KMS-11 (cell line): ENCODE measurements at regions not wholly inside any gene's neighbourhood (a gene's known extent, or its start where the extent isn't known, plus 50 kb on each side); places are given as distances from the start of the nearest gene placed in this dataset.

Experiments
- H2AFZ ChIP-seq: fragments of 200-600 bp; sonication (generic); 2 replicates; pipeline ENCODE4 v1.6.1; 2016; ENCODE audit warnings: antibody characterized with exemption, mixed run types, low read depth
- H3K27ac ChIP-seq: fragments of 200-600 bp; sonication (generic); 2 replicates; pipeline ENCODE4 v1.6.1; 2016; ENCODE audit warnings: mild to moderate bottlenecking, mixed run types
- H3K27me3 ChIP-seq: fragments of 200-600 bp; sonication (generic); 2 replicates; pipeline ENCODE4 v1.6.1; 2017; ENCODE audit warnings: mild to moderate bottlenecking, low read depth, mixed run types, moderate library complexity; ENCODE audit not compliant: insufficient read depth
- H3K36me3 ChIP-seq: fragments of 200-600 bp; sonication (generic); 2 replicates; pipeline ENCODE4 v1.6.1; 2017; ENCODE audit warnings: mild to moderate bottlenecking, mixed run types; ENCODE audit not compliant: insufficient read depth
- H3K4me1 ChIP-seq: fragments of 200-600 bp; sonication (generic); 2 replicates; pipeline ENCODE4 v1.6.1; 2016; ENCODE audit warnings: mild to moderate bottlenecking, low read depth, mixed run types; ENCODE audit not compliant: poor library complexity, severe bottlenecking
- H3K4me2 ChIP-seq: fragments of 200-600 bp; sonication (generic); 2 replicates; pipeline ENCODE4 v1.7.0; 2016; ENCODE audit warnings: mild to moderate bottlenecking, mixed run types
- H3K4me3 ChIP-seq: fragments of 200-600 bp; sonication (generic); IDR thresholded peaks from 2 replicates; pipeline ENCODE4 v1.6.1; 2017; ENCODE audit warnings: low read depth, low read length, mixed read lengths; ENCODE audit not compliant: insufficient read depth
- H3K79me2 ChIP-seq: fragments of 200-600 bp; sonication (generic); 2 replicates; pipeline ENCODE4 v1.6.1; 2016; ENCODE audit warnings: low read depth, mixed run types; ENCODE audit not compliant: insufficient read depth
- H3K9ac ChIP-seq: fragments of 200-600 bp; sonication (generic); 2 replicates; pipeline ENCODE4 v1.6.1; 2016; ENCODE audit warnings: mild to moderate bottlenecking, mixed run types
- H4K20me1 ChIP-seq: fragments of 200-600 bp; sonication (generic); 2 replicates; pipeline ENCODE4 v1.6.1; 2016; ENCODE audit warnings: mild to moderate bottlenecking, mixed run types; ENCODE audit not compliant: insufficient read depth
- CTCF ChIP-seq: fragments of 200-600 bp; sonication (generic); conservative IDR thresholded peaks from 2 replicates; pipeline ENCODE4 v1.6.1; 2017; ENCODE audit warnings: low read depth, mild to moderate bottlenecking, antibody characterized with exemption, low read length, moderate library complexity, mixed read lengths

GRCh38 chr5:145536133-145536532, 299.0 kb downstream of the PRELID2 start:
- Histone ChIP-seq H3K4me1 (no peaks in the 10 kb centered on the region), H3K4me3 (no peak overlapping the region), H4K20me1 (no peaks in the 10 kb centered on the region), H3K27me3 (no peaks in the 10 kb centered on the region), H3K79me2 (no peaks in the 10 kb centered on the region), H2AFZ (no peak overlapping the region), H3K4me2 (no peak overlapping the region), H3K36me3 (no peaks in the 10 kb centered on the region), H3K27ac (no peak overlapping the region), H3K9ac (no peak overlapping the region)
- TF ChIP-seq CTCF = no peak

GRCh38 chr5:145531038-145531734, 304.0 kb downstream of the PRELID2 start:
- Histone ChIP-seq H4K20me1 (no peaks in the 10 kb centered on the region), H3K27me3 (no peaks in the 10 kb centered on the region), H3K79me2 (no peaks in the 10 kb centered on the region), H2AFZ (no peak overlapping the region), H3K36me3 (no peaks in the 10 kb centered on the region), H3K4me3 (no peak overlapping the region), H3K9ac (no peak overlapping the region), H3K27ac (no peak overlapping the region), H3K4me1 (no peaks in the 10 kb centered on the region), H3K4me2 (no peak overlapping the region)
- no peak for TF ChIP-seq CTCF

- Histone ChIP-seq H3K4me2 (no peak overlapping the region), H3K27ac (no peak overlapping the region), H3K4me1 (no peaks in the 10 kb centered on the region), H3K36me3 (no peaks in the 10 kb centered on the region), H3K4me3 (no peak overlapping the region), H2AFZ (no peak overlapping the region), H3K27me3 (no peaks in the 10 kb centered on the region), H4K20me1 (no peaks in the 10 kb centered on the region), H3K79me2 (no peaks in the 10 kb centered on the region), H3K9ac (no peak overlapping the region)
- TF ChIP-seq CTCF = no peak
Observed at GRCh38 chr5:145521523-145521922, 313.6 kb downstream of the PRELID2 start.

GRCh38 chr5:145521066-145521465, 314.1 kb downstream of the PRELID2 start:
- Histone ChIP-seq H3K27me3 (no peaks in the 10 kb centered on the region), H3K79me2 (no peaks in the 10 kb centered on the region), H2AFZ (no peak overlapping the region), H3K4me3 (no peak overlapping the region), H3K36me3 (no peaks in the 10 kb centered on the region), H4K20me1 (no peaks in the 10 kb centered on the region), H3K27ac (no peak overlapping the region), H3K4me1 (no peaks in the 10 kb centered on the region), H3K4me2 (no peak overlapping the region), H3K9ac (no peak overlapping the region)
- TF ChIP-seq CTCF = no peak
